GM23338 (cell line): ENCODE measurements at regions not wholly inside any gene's neighbourhood (a gene's known extent, or its start where the extent isn't known, plus 50 kb on each side); places are given as distances from the start of the nearest gene placed in this dataset.

Experiments
- CREB1 ChIP-seq: fragments of 250-450 bp; sonication (Bioruptor Pico); IDR thresholded peaks from 2 replicates; pipeline ENCODE4 v1.5.0; 2020; ENCODE audit warnings: low read depth, mild to moderate bottlenecking, moderate library complexity
- EZH2 ChIP-seq: fragments of 200-600 bp; sonication (generic); IDR thresholded peaks from one replicate; pipeline ENCODE4 v1.8.0; 2017; ENCODE audit warnings: antibody characterized with exemption, mild to moderate bottlenecking, low read depth; ENCODE audit not compliant: unreplicated experiment
- EZH2phosphoT487 ChIP-seq: fragments of 200-600 bp; sonication (generic); IDR thresholded peaks from one replicate; pipeline ENCODE4 v1.8.1; 2018; ENCODE audit warnings: antibody characterized with exemption; ENCODE audit not compliant: unreplicated experiment
- POLR2AphosphoS5 ChIP-seq: IDR thresholded peaks from 2 replicates; pipeline ENCODE4 v1.6.1; 2016; ENCODE audit warnings: antibody characterized with exemption, low read depth
- TF ChIP-seq, protein P1 (sequence below): fragments of 250-450 bp; sonication (Bioruptor Pico); IDR thresholded peaks from 2 replicates; pipeline ENCODE4 v1.5.0; 2020; ENCODE audit warnings: mild to moderate bottlenecking, moderate library complexity
- TF ChIP-seq, protein P2 (sequence below): IDR thresholded peaks from 2 replicates; pipeline ENCODE4 v1.6.1; 2016; ENCODE audit warnings: antibody characterized with exemption
- TF ChIP-seq, protein P3 (sequence below): IDR thresholded peaks from one replicate; pipeline ENCODE4 v1.6.1; 2018; ENCODE audit warnings: antibody characterized with exemption; ENCODE audit not compliant: unreplicated experiment

DNA sequence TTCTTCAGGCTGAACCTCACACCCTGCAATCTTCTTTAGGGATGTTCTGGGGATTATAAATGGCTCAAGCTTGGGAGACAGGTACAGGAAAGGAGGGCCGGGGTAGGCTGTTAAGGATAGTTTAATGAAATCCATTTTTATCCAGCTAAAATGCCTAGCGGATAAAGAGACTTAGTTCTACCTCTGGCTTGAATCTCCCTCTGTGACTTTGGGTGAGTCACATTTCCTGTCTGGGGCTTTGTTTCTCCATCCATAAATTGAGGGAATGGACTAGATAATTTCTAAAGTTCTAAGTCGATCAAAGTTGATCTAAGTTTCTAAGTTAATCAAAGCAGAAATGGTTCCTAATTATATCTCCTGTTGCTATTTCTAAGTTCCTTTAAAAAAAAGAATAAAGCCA lies 319.6 kb upstream of the E2F7 start (continued):
- TF ChIP-seq, protein P1, sequence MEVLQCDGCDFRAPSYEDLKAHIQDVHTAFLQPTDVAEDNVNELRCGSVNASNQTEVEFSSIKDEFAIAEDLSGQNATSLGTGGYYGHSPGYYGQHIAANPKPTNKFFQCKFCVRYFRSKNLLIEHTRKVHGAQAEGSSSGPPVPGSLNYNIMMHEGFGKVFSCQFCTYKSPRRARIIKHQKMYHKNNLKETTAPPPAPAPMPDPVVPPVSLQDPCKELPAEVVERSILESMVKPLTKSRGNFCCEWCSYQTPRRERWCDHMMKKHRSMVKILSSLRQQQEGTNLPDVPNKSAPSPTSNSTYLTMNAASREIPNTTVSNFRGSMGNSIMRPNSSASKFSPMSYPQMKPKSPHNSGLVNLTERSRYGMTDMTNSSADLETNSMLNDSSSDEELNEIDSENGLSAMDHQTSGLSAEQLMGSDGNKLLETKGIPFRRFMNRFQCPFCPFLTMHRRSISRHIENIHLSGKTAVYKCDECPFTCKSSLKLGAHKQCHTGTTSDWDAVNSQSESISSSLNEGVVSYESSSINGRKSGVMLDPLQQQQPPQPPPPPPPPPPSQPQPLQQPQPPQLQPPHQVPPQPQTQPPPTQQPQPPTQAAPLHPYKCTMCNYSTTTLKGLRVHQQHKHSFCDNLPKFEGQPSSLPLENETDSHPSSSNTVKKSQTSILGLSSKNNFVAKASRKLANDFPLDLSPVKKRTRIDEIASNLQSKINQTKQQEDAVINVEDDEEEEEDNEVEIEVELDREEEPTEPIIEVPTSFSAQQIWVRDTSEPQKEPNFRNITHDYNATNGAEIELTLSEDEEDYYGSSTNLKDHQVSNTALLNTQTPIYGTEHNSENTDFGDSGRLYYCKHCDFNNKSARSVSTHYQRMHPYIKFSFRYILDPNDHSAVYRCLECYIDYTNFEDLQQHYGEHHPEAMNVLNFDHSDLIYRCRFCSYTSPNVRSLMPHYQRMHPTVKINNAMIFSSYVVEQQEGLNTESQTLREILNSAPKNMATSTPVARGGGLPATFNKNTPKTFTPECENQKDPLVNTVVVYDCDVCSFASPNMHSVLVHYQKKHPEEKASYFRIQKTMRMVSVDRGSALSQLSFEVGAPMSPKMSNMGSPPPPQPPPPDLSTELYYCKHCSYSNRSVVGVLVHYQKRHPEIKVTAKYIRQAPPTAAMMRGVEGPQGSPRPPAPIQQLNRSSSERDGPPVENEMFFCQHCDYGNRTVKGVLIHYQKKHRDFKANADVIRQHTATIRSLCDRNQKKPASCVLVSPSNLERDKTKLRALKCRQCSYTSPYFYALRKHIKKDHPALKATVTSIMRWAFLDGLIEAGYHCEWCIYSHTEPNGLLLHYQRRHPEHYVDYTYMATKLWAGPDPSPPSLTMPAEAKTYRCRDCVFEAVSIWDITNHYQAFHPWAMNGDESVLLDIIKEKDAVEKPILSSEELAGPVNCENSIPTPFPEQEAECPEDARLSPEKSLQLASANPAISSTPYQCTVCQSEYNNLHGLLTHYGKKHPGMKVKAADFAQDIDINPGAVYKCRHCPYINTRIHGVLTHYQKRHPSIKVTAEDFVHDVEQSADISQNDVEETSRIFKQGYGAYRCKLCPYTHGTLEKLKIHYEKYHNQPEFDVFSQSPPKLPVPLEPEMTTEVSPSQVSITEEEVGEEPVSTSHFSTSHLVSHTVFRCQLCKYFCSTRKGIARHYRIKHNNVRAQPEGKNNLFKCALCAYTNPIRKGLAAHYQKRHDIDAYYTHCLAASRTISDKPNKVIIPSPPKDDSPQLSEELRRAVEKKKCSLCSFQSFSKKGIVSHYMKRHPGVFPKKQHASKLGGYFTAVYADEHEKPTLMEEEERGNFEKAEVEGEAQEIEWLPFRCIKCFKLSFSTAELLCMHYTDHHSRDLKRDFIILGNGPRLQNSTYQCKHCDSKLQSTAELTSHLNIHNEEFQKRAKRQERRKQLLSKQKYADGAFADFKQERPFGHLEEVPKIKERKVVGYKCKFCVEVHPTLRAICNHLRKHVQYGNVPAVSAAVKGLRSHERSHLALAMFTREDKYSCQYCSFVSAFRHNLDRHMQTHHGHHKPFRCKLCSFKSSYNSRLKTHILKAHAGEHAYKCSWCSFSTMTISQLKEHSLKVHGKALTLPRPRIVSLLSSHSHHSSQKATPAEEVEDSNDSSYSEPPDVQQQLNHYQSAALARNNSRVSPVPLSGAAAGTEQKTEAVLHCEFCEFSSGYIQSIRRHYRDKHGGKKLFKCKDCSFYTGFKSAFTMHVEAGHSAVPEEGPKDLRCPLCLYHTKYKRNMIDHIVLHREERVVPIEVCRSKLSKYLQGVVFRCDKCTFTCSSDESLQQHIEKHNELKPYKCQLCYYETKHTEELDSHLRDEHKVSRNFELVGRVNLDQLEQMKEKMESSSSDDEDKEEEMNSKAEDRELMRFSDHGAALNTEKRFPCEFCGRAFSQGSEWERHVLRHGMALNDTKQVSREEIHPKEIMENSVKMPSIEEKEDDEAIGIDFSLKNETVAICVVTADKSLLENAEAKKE (CRISPR knock-in tag): no peak
- TF ChIP-seq EZH2 (no peak), EZH2phosphoT487 (no peak), CREB1 (CRISPR knock-in tag) (no peak), POLR2AphosphoS5 (no peak)
- TF ChIP-seq, protein P2, sequence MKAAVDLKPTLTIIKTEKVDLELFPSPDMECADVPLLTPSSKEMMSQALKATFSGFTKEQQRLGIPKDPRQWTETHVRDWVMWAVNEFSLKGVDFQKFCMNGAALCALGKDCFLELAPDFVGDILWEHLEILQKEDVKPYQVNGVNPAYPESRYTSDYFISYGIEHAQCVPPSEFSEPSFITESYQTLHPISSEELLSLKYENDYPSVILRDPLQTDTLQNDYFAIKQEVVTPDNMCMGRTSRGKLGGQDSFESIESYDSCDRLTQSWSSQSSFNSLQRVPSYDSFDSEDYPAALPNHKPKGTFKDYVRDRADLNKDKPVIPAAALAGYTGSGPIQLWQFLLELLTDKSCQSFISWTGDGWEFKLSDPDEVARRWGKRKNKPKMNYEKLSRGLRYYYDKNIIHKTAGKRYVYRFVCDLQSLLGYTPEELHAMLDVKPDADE: no peak
- TF ChIP-seq, protein P3, sequence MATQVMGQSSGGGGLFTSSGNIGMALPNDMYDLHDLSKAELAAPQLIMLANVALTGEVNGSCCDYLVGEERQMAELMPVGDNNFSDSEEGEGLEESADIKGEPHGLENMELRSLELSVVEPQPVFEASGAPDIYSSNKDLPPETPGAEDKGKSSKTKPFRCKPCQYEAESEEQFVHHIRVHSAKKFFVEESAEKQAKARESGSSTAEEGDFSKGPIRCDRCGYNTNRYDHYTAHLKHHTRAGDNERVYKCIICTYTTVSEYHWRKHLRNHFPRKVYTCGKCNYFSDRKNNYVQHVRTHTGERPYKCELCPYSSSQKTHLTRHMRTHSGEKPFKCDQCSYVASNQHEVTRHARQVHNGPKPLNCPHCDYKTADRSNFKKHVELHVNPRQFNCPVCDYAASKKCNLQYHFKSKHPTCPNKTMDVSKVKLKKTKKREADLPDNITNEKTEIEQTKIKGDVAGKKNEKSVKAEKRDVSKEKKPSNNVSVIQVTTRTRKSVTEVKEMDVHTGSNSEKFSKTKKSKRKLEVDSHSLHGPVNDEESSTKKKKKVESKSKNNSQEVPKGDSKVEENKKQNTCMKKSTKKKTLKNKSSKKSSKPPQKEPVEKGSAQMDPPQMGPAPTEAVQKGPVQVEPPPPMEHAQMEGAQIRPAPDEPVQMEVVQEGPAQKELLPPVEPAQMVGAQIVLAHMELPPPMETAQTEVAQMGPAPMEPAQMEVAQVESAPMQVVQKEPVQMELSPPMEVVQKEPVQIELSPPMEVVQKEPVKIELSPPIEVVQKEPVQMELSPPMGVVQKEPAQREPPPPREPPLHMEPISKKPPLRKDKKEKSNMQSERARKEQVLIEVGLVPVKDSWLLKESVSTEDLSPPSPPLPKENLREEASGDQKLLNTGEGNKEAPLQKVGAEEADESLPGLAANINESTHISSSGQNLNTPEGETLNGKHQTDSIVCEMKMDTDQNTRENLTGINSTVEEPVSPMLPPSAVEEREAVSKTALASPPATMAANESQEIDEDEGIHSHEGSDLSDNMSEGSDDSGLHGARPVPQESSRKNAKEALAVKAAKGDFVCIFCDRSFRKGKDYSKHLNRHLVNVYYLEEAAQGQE: no peak
